NCI-H226 (cell line): ENCODE measurements at regions not wholly inside any gene's neighbourhood (a gene's known extent, or its start where the extent isn't known, plus 50 kb on each side); places are given as distances from the start of the nearest gene placed in this dataset.
"Not testable (repeated sequence)": the region's sequence is repeated elsewhere in the genome, so short reads cannot be mapped to it uniquely, and the experiment has no call there.

Experiments
- DNase-seq: peaks from one replicate; pipeline ENCODE4 v3.0.0-alpha.2; 2015

GRCh38 chrX:21126661-21127060 is 247.6 kb upstream of the CNKSR2 start:
- DNase-seq = peak; percentile 56

- peak; percentile 80 for DNase-seq
Measured at GRCh38 chrX:21131346-21131745, 242.9 kb upstream of the CNKSR2 start.

GRCh38 chrX:21131786-21132185 is 242.4 kb upstream of the CNKSR2 start:
- peak; percentile 66 for DNase-seq

- peak; percentile 59 for DNase-seq
Measured at GRCh38 chrX:21132686-21133393, 241.4 kb upstream of the CNKSR2 start.

- no peak for DNase-seq
Measured at GRCh38 chrX:21150208-21150607, 224.0 kb upstream of the CNKSR2 start.

- DNase-seq = no peak
Measured at GRCh38 chrX:21151051-21151450, 223.2 kb upstream of the CNKSR2 start.

GRCh38 chrX:21153033-21153432 is 221.2 kb upstream of the CNKSR2 start:
- no peak for DNase-seq

GRCh38 chrX:21153503-21153902 is 220.7 kb upstream of the CNKSR2 start:
- peak; percentile 4 for DNase-seq

- DNase-seq = no peak
Measured at GRCh38 chrX:21155916-21156315, 218.3 kb upstream of the CNKSR2 start.

- DNase-seq = no peak
Measured at GRCh38 chrX:21156632-21157031, 217.6 kb upstream of the CNKSR2 start.

GRCh38 chrX:21158678-21159077 is 215.5 kb upstream of the CNKSR2 start:
- DNase-seq = no peak

GRCh38 chrX:21166272-21166982 is 207.8 kb upstream of the CNKSR2 start:
- DNase-seq = peak; percentile 72

GRCh38 chrX:21167011-21167410 is 207.2 kb upstream of the CNKSR2 start:
- DNase-seq = peak; percentile 17

- DNase-seq = peak; percentile 2
Measured at GRCh38 chrX:21167494-21167893, 206.7 kb upstream of the CNKSR2 start.

- no peak for DNase-seq
Measured at GRCh38 chrX:21168401-21169160, 205.6 kb upstream of the CNKSR2 start.

- no peak for DNase-seq
Measured at GRCh38 chrX:21171181-21171580, 203.0 kb upstream of the CNKSR2 start.

- no peak for DNase-seq
Measured at GRCh38 chrX:21174439-21174838, 199.8 kb upstream of the CNKSR2 start.

- no peak for DNase-seq
Measured at GRCh38 chrX:21176921-21177571, 197.2 kb upstream of the CNKSR2 start.

- no peak for DNase-seq
Measured at GRCh38 chrX:21181232-21181853, 192.9 kb upstream of the CNKSR2 start.

GRCh38 chrX:21193196-21193595 is 181.0 kb upstream of the CNKSR2 start:
- DNase-seq = peak; percentile 6

- no peak for DNase-seq
Measured at GRCh38 chrX:21194526-21194925, 179.7 kb upstream of the CNKSR2 start.

GRCh38 chrX:21207080-21207479 is 167.1 kb upstream of the CNKSR2 start:
- DNase-seq = no peak

- DNase-seq = not testable (repeated sequence)
Measured at GRCh38 chrX:21219208-21219607, 155.0 kb upstream of the CNKSR2 start.
